Parathyroid adenoma (tissue), 2 donors: ENCODE measurements at regions not wholly inside any gene's neighbourhood (a gene's known extent, or its start where the extent isn't known, plus 50 kb on each side); places are given as distances from the start of the nearest gene placed in this dataset.

ENCODE experiments used
- H2AFZ ChIP-seq: fragments of 300-600 bp; sonication (generic); one replicate; pipeline ENCODE4 v1.7.0; 2017; ENCODE audit warnings: antibody characterized with exemption, mild to moderate bottlenecking
- H3K27ac ChIP-seq: fragments of 300-600 bp; sonication (generic); one replicate; pipeline ENCODE4 v1.7.0; 2017
- H3K27me3 ChIP-seq: fragments of 300-600 bp; sonication (generic); one replicate; pipeline ENCODE4 v1.7.0; 2017; ENCODE audit warnings: low read length; ENCODE audit not compliant: control insufficient read depth, insufficient read depth
- H3K36me3 ChIP-seq: fragments of 300-600 bp; sonication (generic); one replicate; pipeline ENCODE4 v1.7.0; 2017; ENCODE audit warnings: low read length; ENCODE audit not compliant: control insufficient read depth, insufficient read depth
- H3K4me1 ChIP-seq: fragments of 300-600 bp; sonication (generic); one replicate; pipeline ENCODE4 v1.7.0; 2017; ENCODE audit warnings: control low read depth
- H3K4me2 ChIP-seq: fragments of 300-600 bp; sonication (generic); one replicate; pipeline ENCODE4 v1.7.0; 2017; ENCODE audit warnings: low read length
- H3K4me3 ChIP-seq: fragments of 300-600 bp; sonication (generic); one replicate; pipeline ENCODE4 v1.7.0; 2017; ENCODE audit warnings: low read depth, low read length
- H3K79me2 ChIP-seq: fragments of 300-600 bp; sonication (generic); one replicate; pipeline ENCODE4 v1.7.0; 2017; ENCODE audit warnings: control low read depth
- H3K9ac ChIP-seq: fragments of 300-600 bp; sonication (generic); one replicate; pipeline ENCODE4 v1.7.0; 2017; ENCODE audit warnings: mild to moderate bottlenecking
- H3K9me3 ChIP-seq: fragments of 300-600 bp; sonication (generic); one replicate; pipeline ENCODE4 v1.7.0; 2017; ENCODE audit warnings: low read length; ENCODE audit not compliant: control insufficient read depth
- TF ChIP-seq, protein P1 (sequence below): fragments of 300-600 bp; sonication (generic); IDR thresholded peaks from one replicate; pipeline ENCODE4 v1.7.0; 2017; ENCODE audit warnings: antibody characterized with exemption, mild to moderate bottlenecking
- donor health status: primary hyperparathyroidism.

DNA sequence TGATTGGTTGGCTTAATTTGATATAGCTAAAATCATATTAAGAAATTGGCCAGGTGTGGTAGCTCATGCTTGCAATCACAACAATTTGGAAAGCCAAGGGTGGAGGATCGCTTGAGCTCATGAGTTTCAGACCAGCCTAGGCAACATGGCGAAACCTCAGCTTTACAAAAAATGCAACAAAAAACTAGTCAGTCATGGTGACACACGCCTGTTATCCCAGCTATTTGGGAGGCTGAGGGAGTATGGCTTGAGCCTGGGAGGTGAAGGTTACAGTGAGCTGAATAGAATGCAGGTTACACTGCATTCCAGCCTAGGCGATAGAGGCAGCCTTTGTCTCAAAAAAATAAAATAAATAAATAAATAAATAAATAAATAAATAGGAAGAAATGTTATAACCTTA is 1579.6 kb upstream of the SLC10A2 start:
- TF ChIP-seq, protein P1, sequence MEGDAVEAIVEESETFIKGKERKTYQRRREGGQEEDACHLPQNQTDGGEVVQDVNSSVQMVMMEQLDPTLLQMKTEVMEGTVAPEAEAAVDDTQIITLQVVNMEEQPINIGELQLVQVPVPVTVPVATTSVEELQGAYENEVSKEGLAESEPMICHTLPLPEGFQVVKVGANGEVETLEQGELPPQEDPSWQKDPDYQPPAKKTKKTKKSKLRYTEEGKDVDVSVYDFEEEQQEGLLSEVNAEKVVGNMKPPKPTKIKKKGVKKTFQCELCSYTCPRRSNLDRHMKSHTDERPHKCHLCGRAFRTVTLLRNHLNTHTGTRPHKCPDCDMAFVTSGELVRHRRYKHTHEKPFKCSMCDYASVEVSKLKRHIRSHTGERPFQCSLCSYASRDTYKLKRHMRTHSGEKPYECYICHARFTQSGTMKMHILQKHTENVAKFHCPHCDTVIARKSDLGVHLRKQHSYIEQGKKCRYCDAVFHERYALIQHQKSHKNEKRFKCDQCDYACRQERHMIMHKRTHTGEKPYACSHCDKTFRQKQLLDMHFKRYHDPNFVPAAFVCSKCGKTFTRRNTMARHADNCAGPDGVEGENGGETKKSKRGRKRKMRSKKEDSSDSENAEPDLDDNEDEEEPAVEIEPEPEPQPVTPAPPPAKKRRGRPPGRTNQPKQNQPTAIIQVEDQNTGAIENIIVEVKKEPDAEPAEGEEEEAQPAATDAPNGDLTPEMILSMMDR = no peak
- H3K36me3 ChIP-seq = no peaks in the 10 kb centered on the region
- no peaks in the 10 kb centered on the region for H3K9me3 ChIP-seq
- no peak overlapping the region for H3K4me2 ChIP-seq
- no peak overlapping the region for H3K4me3 ChIP-seq
- H2AFZ ChIP-seq = no peak overlapping the region
- H3K27ac ChIP-seq = no peak overlapping the region
- no peak overlapping the region for H3K9ac ChIP-seq
- no peaks in the 10 kb centered on the region for H3K79me2 ChIP-seq
- H3K27me3 ChIP-seq = no peaks in the 10 kb centered on the region
- H3K4me1 ChIP-seq = no peaks in the 10 kb centered on the region

DNA sequence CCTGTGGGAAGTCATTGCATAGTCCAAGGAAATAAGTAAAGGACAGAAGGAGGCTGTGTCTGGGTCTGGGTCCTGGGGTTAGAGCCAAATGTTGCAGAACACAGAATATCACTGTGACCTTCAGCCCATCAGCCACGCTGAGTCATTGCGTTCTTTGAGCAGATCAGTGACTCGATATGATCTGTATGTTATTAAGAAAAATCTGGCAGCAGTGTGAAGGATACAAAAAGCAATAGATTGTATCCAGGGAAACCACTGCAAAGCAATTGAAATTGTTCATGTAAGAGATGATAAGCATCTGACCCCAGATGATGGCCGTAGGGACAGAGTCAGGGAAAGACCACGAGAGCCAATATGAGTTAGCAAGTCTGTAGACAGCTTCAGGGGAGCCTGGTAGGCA is 1575.1 kb upstream of the SLC10A2 start:
- H3K36me3 ChIP-seq = no peaks in the 10 kb centered on the region
- TF ChIP-seq, protein P1 = no peak
- H3K4me3 ChIP-seq = no peak overlapping the region
- H3K4me2 ChIP-seq = peak overlapping the region; percentile 40
- H3K27ac ChIP-seq = peak overlapping the region; percentile 60
- H3K27me3 ChIP-seq = no peaks in the 10 kb centered on the region
- no peak overlapping the region for H2AFZ ChIP-seq
- no peaks in the 10 kb centered on the region for H3K79me2 ChIP-seq
- H3K9ac ChIP-seq = no peak overlapping the region
- H3K9me3 ChIP-seq = no peaks in the 10 kb centered on the region
- H3K4me1 ChIP-seq = no peaks in the 10 kb centered on the region

DNA sequence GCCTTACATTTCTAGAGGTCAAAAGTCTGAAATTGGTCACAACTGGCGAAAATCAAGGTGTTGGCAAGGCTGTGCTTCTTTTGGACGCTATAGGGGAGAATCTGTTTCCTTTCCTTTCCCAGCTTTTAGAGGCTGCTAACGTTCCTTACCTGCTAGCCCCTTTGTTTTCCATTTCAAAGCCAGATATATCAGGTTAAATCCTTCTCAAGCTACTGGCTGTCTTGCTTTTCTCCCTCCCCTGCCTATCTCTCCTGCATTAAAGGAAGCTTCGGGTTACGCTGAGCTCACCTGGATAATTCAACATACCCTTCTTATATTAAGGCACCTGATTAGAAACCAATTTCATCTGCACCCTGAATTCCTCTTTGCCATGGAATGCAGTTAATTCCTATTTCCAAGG is 1569.7 kb upstream of the SLC10A2 start:
- H3K27me3 ChIP-seq = no peaks in the 10 kb centered on the region
- no peaks in the 10 kb centered on the region for H3K9me3 ChIP-seq
- H3K79me2 ChIP-seq = no peaks in the 10 kb centered on the region
- H3K4me3 ChIP-seq = no peak overlapping the region
- H3K27ac ChIP-seq = peak overlapping the region; percentile 47
- no peak overlapping the region for H3K4me2 ChIP-seq
- H3K36me3 ChIP-seq = no peaks in the 10 kb centered on the region
- peaks cover 3% of the 10 kb centered on the region for H3K4me1 ChIP-seq
- H3K9ac ChIP-seq = no peak overlapping the region
- TF ChIP-seq, protein P1 = no peak
- H2AFZ ChIP-seq = peak overlapping the region; percentile 68

DNA sequence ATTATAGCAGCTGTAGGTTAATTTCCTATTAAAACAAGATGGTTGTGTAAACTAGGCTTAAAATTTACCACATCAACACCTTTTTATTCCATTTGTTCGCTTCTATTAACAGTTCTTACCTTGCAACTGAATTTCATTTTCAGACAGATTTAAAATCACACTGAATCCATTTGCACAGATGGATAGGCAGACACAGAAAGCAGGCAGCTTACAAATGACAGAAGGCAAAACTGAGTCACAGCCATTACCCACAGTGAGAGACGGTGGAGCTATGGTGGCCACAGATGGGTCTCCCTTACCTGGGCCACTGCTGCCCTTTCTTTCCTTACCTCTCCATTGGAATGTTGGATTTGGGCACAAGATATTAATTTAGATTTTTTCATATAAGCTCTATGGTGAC is 1567.8 kb upstream of the SLC10A2 start:
- Histone ChIP-seq H3K4me2 (no peak overlapping the region), H3K27me3 (no peaks in the 10 kb centered on the region), H3K79me2 (no peaks in the 10 kb centered on the region), H3K4me1 (peaks cover 3% of the 10 kb centered on the region), H3K4me3 (no peak overlapping the region), H3K36me3 (no peaks in the 10 kb centered on the region), H2AFZ (no peak overlapping the region), H3K9me3 (no peaks in the 10 kb centered on the region), H3K9ac (no peak overlapping the region), H3K27ac (no peak overlapping the region)
- TF ChIP-seq, protein P1 = no peak

DNA sequence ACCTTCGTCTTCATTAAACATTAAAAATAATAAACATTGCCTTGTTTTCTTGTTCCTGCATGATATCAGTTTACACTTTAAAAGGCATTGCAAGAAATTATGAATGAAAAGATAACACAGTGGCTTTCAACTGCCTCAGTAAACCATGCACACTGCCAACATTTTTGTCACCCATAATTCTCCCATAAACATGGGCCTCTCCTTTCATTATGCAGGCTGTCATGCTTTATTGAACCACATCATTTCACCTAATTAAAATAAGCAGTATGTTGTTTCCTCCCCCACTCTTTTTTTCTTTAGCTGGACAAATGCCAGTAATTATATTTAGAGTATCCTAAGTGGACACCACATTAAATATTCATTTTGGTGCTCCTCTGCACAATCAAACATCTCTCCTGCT is 1566.5 kb upstream of the SLC10A2 start:
- Histone ChIP-seq H3K4me1 (peaks cover 3% of the 10 kb centered on the region), H3K9me3 (no peaks in the 10 kb centered on the region), H3K79me2 (no peaks in the 10 kb centered on the region), H3K4me3 (no peak overlapping the region), H3K36me3 (no peaks in the 10 kb centered on the region), H3K27ac (no peak overlapping the region), H3K9ac (no peak overlapping the region), H2AFZ (no peak overlapping the region), H3K4me2 (no peak overlapping the region), H3K27me3 (no peaks in the 10 kb centered on the region)
- TF ChIP-seq, protein P1 = no peak
